HepG2 (cell line): ENCODE measurements at regions not wholly inside any gene's neighbourhood (a gene's known extent, or its start where the extent isn't known, plus 50 kb on each side); places are given as distances from the start of the nearest gene placed in this dataset.

ENCODE experiments used
- ATAC-seq: fragments of 200-7000 bp; cut with Tn5 transposase; 3 replicates; pipeline ENCODE4 v1.9.1; 2020; ENCODE audit warnings: mild to moderate bottlenecking, moderate library complexity
- BruUV-seq: library from RNA; stranded (reverse); fragments of 400-500 nt; replicated peaks from 2 replicates; lab custom pipeline; 2021; lab: Mats Ljungman, UMichigan
- CTCF ChIA-PET: fragments of 300-600 bp; formaldehyde crosslinking; extraction: SDS; loops from one replicate; lab custom pipeline; 2021; ENCODE audit warnings: low total read pairs, inconsistent platforms, low intra/inter-chr PET ratio; lab: Yijun Ruan, JAX
- POLR2A ChIA-PET: fragments of 350-600 bp; sonication (Branson Sonifier 250); formaldehyde crosslinking; loops from one replicate; lab custom pipeline; 2020; ENCODE audit warnings: antibody characterized with exemption, inconsistent platforms; lab: Yijun Ruan, JAX
- DNase-seq: peaks from one replicate; pipeline ENCODE4 v3.0.0-alpha.2; 2015; ENCODE audit warnings: low spot score
- FAIRE-seq: peaks from 3 replicates; lab custom pipeline; 2011; peaks lifted over from hg19 to GRCh38; lab: Jason Lieb, UNC
- H2AFZ ChIP-seq: one replicate; pipeline ENCODE4 v1.6.1; 2011; ENCODE audit warnings: low read length, inconsistent platforms
- H3K27ac ChIP-seq: fragments of 300-600 bp; 3 replicates; pipeline ENCODE4 v1.8.0; 2011; ENCODE audit warnings: mixed run types, mild to moderate bottlenecking, mixed read lengths, low read length, inconsistent platforms; ENCODE audit not compliant: insufficient read depth; ENCODE audit errors: extremely low read length
- H3K27me3 ChIP-seq, 2 experiments: fragments of 200-600 bp in 1 of 2; 2 replicates in 1 of 2; 3 replicates in 1 of 2; pipeline versions ENCODE4 v1.6.0 to v1.8.0; 2011; ENCODE audit warnings: low read length in 2 of 2, mild to moderate bottlenecking in 2 of 2, moderate library complexity in 2 of 2, inconsistent platforms in 1 of 2; ENCODE audit not compliant: insufficient read depth in 2 of 2, control insufficient read depth in 1 of 2
- H3K36me3 ChIP-seq, 2 experiments: fragments of 200-600 bp in 1 of 2; replicated peaks in 1 of 2; 2 replicates in 1 of 2; 3 replicates in 1 of 2; pipeline versions ENCODE4 v1.5.1 to v1.8.0; 2011; ENCODE audit warnings: low read length in 2 of 2, inconsistent platforms in 1 of 2; ENCODE audit not compliant: insufficient read depth in 2 of 2, control insufficient read depth in 1 of 2
- H3K4me1 ChIP-seq: 2 replicates; pipeline ENCODE4 v1.5.1; 2012; ENCODE audit warnings: low read length, inconsistent platforms; ENCODE audit not compliant: insufficient read depth
- H3K4me2 ChIP-seq: 2 replicates; pipeline ENCODE4 v1.6.0; 2011; ENCODE audit warnings: low read depth, low read length, inconsistent platforms
- H3K4me3 ChIP-seq, 3 experiments: fragments of 200-600 bp in 1 of 3; sonication (generic), shearing (Covaris generic) in 1 of 3; replicated peaks in 1 of 3; 2 replicates each; pipeline ENCODE4 v1.5.1; 2011 to 2016; ENCODE audit warnings: low read length in 3 of 3, inconsistent platforms in 2 of 3, low read depth in 2 of 3, mild to moderate bottlenecking in 2 of 3, control low read depth in 1 of 3, mixed read lengths in 1 of 3; ENCODE audit not compliant: insufficient read depth in 1 of 3
- H3K79me2 ChIP-seq: one replicate; pipeline ENCODE4 v1.6.1; 2011; ENCODE audit warnings: low read length, inconsistent platforms; ENCODE audit not compliant: insufficient read depth
- H3K9ac ChIP-seq: 2 replicates; pipeline ENCODE4 v1.6.0; 2011; ENCODE audit warnings: mild to moderate bottlenecking, low read depth, low read length, inconsistent platforms; ENCODE audit not compliant: insufficient read depth
- H3K9me3 ChIP-seq: 2 replicates; pipeline ENCODE4 v1.5.1; 2012; ENCODE audit warnings: mild to moderate bottlenecking, low read length
- H4K20me1 ChIP-seq: 2 replicates; pipeline ENCODE4 v1.6.0; 2011; ENCODE audit warnings: inconsistent platforms, mild to moderate bottlenecking, low read length, moderate library complexity; ENCODE audit not compliant: insufficient read depth
- BRCA1 ChIP-seq: sonication (generic); formaldehyde crosslinking; IDR thresholded peaks from 2 replicates; pipeline ENCODE4 v1.4.0; 2020; ENCODE audit warnings: missing genetic modification reagents
- CAMTA2 ChIP-seq: sonication (generic); formaldehyde crosslinking; IDR thresholded peaks from 2 replicates; pipeline ENCODE4 v1.4.0; 2020; ENCODE audit warnings: mild to moderate bottlenecking, missing genetic modification reagents, borderline replicate concordance
- ELF3 ChIP-seq: IDR thresholded peaks from 2 replicates; pipeline ENCODE4 v1.6.1; 2016; ENCODE audit warnings: missing genetic modification reagents, missing compliant biosample characterization
- ERF ChIP-seq: IDR thresholded peaks from 2 replicates; pipeline ENCODE4 v1.6.1; 2018; ENCODE audit warnings: missing biosample characterization, missing genetic modification reagents
- FOXC1 ChIP-seq: sonication (generic); formaldehyde crosslinking; IDR thresholded peaks from 2 replicates; pipeline ENCODE4 v1.8.0; 2022; ENCODE audit warnings: mild to moderate bottlenecking, missing genetic modification reagents, borderline replicate concordance
- HNF4A ChIP-seq: sonication (generic); formaldehyde crosslinking; IDR thresholded peaks from 2 replicates; pipeline ENCODE4 v1.4.0; 2020; ENCODE audit warnings: missing genetic modification reagents
- HOMEZ ChIP-seq: IDR thresholded peaks from 2 replicates; pipeline ENCODE4 v1.6.1; 2016; ENCODE audit warnings: low read depth
- NR2F2 ChIP-seq: IDR thresholded peaks from 2 replicates; pipeline ENCODE4 v1.6.1; 2012; ENCODE audit warnings: low read depth, inconsistent platforms, borderline replicate concordance
- NR3C1 ChIP-seq: sonication (generic); formaldehyde crosslinking; IDR thresholded peaks from 2 replicates; pipeline ENCODE4 v1.4.0; 2020; ENCODE audit warnings: missing genetic modification reagents
- PHB2 ChIP-seq: fragments of 450-650 bp; IDR thresholded peaks from 2 replicates; pipeline ENCODE4 v1.6.1; 2018; ENCODE audit not compliant: partially characterized antibody
- PHF20 ChIP-seq: sonication (generic); formaldehyde crosslinking; IDR thresholded peaks from 2 replicates; pipeline ENCODE4 v1.5.0; 2020; ENCODE audit warnings: mild to moderate bottlenecking, missing genetic modification reagents
- POLR2G ChIP-seq: fragments of 200-400 bp; formaldehyde crosslinking; IDR thresholded peaks from 2 replicates; pipeline ENCODE4 v1.6.1; 2018; ENCODE audit warnings: mild to moderate bottlenecking, low read depth, low read length, moderate library complexity
- PPARG ChIP-seq: conservative IDR thresholded peaks from 2 replicates; pipeline ENCODE4 v1.6.1; 2016; ENCODE audit warnings: missing biosample characterization, missing genetic modification reagents
- SALL1 ChIP-seq: sonication (generic); formaldehyde crosslinking; IDR thresholded peaks from 2 replicates; pipeline ENCODE4 v1.8.0; 2022; ENCODE audit warnings: mild to moderate bottlenecking, missing genetic modification reagents
- SAP130 ChIP-seq: IDR thresholded peaks from 2 replicates; pipeline ENCODE4 v1.6.1; 2016; ENCODE audit warnings: low read depth
- SRSF4 ChIP-seq: fragments of 200-400 bp; formaldehyde crosslinking; IDR thresholded peaks from one replicate; pipeline ENCODE4 v1.6.1; 2018; ENCODE audit warnings: mild to moderate bottlenecking, low read depth, low read length, moderate library complexity; ENCODE audit not compliant: poor library complexity, severe bottlenecking
- STAG1 ChIP-seq: sonication (generic); formaldehyde crosslinking; IDR thresholded peaks from 2 replicates; pipeline ENCODE4 v1.4.0; 2020; ENCODE audit warnings: missing genetic modification reagents
- STAT5B ChIP-seq: sonication (generic); formaldehyde crosslinking; IDR thresholded peaks from 2 replicates; pipeline ENCODE4 v1.4.0; 2020; ENCODE audit warnings: missing genetic modification reagents
- TCF7 ChIP-seq: sonication (generic); IDR thresholded peaks from 2 replicates; pipeline ENCODE4 v1.6.1; 2016; ENCODE audit warnings: antibody characterized with exemption, low read depth
- TEAD3 ChIP-seq: optimal IDR thresholded peaks from 2 replicates; pipeline ENCODE3; 2016; ENCODE audit warnings: borderline replicate concordance
- ZKSCAN1 ChIP-seq: fragments of 150-350 bp; IDR thresholded peaks from 2 replicates; pipeline ENCODE4 v1.6.1; 2014; ENCODE audit warnings: low read length
- ZNF276 ChIP-seq: sonication (generic); formaldehyde crosslinking; IDR thresholded peaks from 2 replicates; pipeline ENCODE4 v1.4.0; 2020; ENCODE audit warnings: mild to moderate bottlenecking, low read depth, missing genetic modification reagents
- ZNF431 ChIP-seq: sonication (generic); formaldehyde crosslinking; IDR thresholded peaks from 2 replicates; pipeline ENCODE4 v1.9.0; 2022; ENCODE audit warnings: missing genetic modification reagents, low read depth, mild to moderate bottlenecking, borderline replicate concordance
- ZNF562 ChIP-seq: sonication (generic); formaldehyde crosslinking; IDR thresholded peaks from 2 replicates; pipeline ENCODE4 v1.8.0; 2022; ENCODE audit warnings: missing genetic modification reagents, borderline replicate concordance
- ZSCAN22 ChIP-seq: sonication (generic); formaldehyde crosslinking; IDR thresholded peaks from 2 replicates; pipeline ENCODE4 v1.4.0; 2020; ENCODE audit warnings: mild to moderate bottlenecking, missing genetic modification reagents
- WGBS: methylation state at CpG from one replicate; pipeline ENCODE4 v1.1.6; 2017; ENCODE audit warnings: low lambda C conversion rate; 5-methylcytosine and 5-hydroxymethylcytosine counted together
- in situ Hi-C: cut with HindIII; loops from 2 replicates; pipeline ENCODE4 v1.10.0; 2017; ENCODE audit warnings: low pct_unique_long_range_greater_than_20kb; ENCODE audit not compliant: extremely low pct_ligation_motif_present
- intact Hi-C: fragments of 100-400 bp; cut with micrococcal nuclease; formaldehyde crosslinking; loops from one replicate; pipeline ENCODE4 v1.10.0; 2022; ENCODE audit not compliant: unreplicated experiment

- Histone ChIP-seq H3K9me3 (no peaks in the 10 kb centered on the region), H3K4me3 (no peak overlapping the region), H3K4me1 (peaks cover 16% of the 10 kb centered on the region), H2AFZ (no peak overlapping the region), H3K27ac (no peak overlapping the region), H4K20me1 (no peaks in the 10 kb centered on the region), H3K79me2 (no peaks in the 10 kb centered on the region), H3K27me3 (no peaks in the 10 kb centered on the region), H3K9ac (no peak overlapping the region), H3K36me3 (no peaks in the 10 kb centered on the region), H3K4me2 (no peak overlapping the region)
- FAIRE-seq = no peak
- no peak for DNase-seq
- peak; percentile 61; the same call in 2 of the 3 replicates for ATAC-seq
- intact Hi-C loops (no loop called here), in situ Hi-C loops (no loop called here)
- ChIA-PET CTCF (no interaction called here), POLR2A (no interaction called here)
- 85% methylated on average over 3 of the region's 3 CpGs for WGBS
- no TSS peak for BruUV-seq
- TF ChIP-seq FOXC1 (CRISPR knock-in tag) (no peak), STAT5B (CRISPR knock-in tag) (no peak), HOMEZ (CRISPR knock-in tag) (peak; percentile 26; the same call in 1 of the 2 replicates), ZSCAN22 (no peak), ELF3 (CRISPR knock-in tag) (0 out of 2 replicates have a peak, but pooled peaks have one; percentile 15), TEAD3 (CRISPR knock-in tag) (peak; percentile 60), ERF (0 out of 2 replicates have a peak, but pooled peaks have one; percentile 23), ZNF562 (no peak), POLR2G (no peak), CAMTA2 (CRISPR knock-in tag) (no peak), HNF4A (CRISPR knock-in tag) (peak; percentile 40; the same call in 1 of the 2 replicates), SALL1 (CRISPR knock-in tag) (0 out of 2 replicates have a peak, but pooled peaks have one; percentile 24), ZKSCAN1 (no peak), STAG1 (0 out of 2 replicates have a peak, but pooled peaks have one; percentile 5), ZNF431 (peak; percentile 83; the same call in 1 of the 2 replicates), NR2F2 (no peak), SRSF4 (no peak), NR3C1 (CRISPR knock-in tag) (no peak), ZNF276 (CRISPR knock-in tag) (no peak), PHB2 (no peak), PHF20 (no peak), BRCA1 (CRISPR knock-in tag) (no peak), SAP130 (CRISPR knock-in tag) (peak; percentile 50), PPARG (no peak), TCF7 (no peak)
These were observed 203.8 kb upstream of the SH3BP4 start for GRCh38 chr2:234747833-234748559.
